Mammary epithelial cell (primary cell): ENCODE measurements at regions not wholly inside any gene's neighbourhood (a gene's known extent, or its start where the extent isn't known, plus 50 kb on each side); places are given as distances from the start of the nearest gene placed in this dataset.

ENCODE experiments used
- EZH2 ChIP-seq: IDR thresholded peaks from 2 replicates; pipeline ENCODE4 v1.6.1; 2012; ENCODE audit warnings: low read length, inconsistent platforms, borderline replicate concordance
- TF ChIP-seq, protein P1 (sequence below), 2 donors: IDR thresholded peaks in 1 of 2; conservative IDR thresholded peaks in 1 of 2; 2 replicates each; pipeline ENCODE4 v1.5.1; 2011 to 2012; ENCODE audit warnings: inconsistent platforms in 2 of 2, low read length in 2 of 2, mild to moderate bottlenecking in 2 of 2, control low read depth in 1 of 2, low read depth in 1 of 2; ENCODE audit not compliant: insufficient read depth in 1 of 2; ENCODE audit errors: extremely low read depth in 1 of 2

DNA sequence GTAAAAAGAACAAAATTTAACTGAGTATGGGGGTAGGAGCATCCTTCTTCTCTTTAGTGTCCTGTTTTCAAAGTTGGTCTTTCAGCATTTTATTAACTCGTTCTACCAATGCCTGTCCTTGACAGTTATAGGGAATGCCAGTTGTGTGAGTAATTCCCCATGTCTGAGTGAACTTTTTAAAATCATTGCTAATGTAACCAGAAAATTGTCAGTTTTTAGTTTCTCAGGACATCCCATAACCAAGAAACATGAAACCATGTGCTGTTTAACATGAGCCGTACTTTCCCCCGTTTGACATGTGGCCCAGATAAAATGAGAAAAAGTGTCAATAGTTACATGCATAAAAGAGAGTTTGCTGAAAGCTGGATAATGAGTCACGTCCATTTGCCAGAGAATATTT, 71.4 kb upstream of the ARL4D start:
- TF ChIP-seq, protein P1, sequence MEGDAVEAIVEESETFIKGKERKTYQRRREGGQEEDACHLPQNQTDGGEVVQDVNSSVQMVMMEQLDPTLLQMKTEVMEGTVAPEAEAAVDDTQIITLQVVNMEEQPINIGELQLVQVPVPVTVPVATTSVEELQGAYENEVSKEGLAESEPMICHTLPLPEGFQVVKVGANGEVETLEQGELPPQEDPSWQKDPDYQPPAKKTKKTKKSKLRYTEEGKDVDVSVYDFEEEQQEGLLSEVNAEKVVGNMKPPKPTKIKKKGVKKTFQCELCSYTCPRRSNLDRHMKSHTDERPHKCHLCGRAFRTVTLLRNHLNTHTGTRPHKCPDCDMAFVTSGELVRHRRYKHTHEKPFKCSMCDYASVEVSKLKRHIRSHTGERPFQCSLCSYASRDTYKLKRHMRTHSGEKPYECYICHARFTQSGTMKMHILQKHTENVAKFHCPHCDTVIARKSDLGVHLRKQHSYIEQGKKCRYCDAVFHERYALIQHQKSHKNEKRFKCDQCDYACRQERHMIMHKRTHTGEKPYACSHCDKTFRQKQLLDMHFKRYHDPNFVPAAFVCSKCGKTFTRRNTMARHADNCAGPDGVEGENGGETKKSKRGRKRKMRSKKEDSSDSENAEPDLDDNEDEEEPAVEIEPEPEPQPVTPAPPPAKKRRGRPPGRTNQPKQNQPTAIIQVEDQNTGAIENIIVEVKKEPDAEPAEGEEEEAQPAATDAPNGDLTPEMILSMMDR (conservative IDR thresholded peaks at IDR 0.05 in 1 of 2, IDR thresholded peaks at IDR 0.05 in 1 of 2; ENCODE audit: extremely low read depth in 1 of 2, insufficient read depth in 1 of 2, low read depth in 1 of 2, low read length in 2 of 2), result no peak
- no peak for TF ChIP-seq EZH2
